ENCODE measurements at regions not wholly inside any gene's neighbourhood (a gene's known extent, or its start where the extent isn't known, plus 50 kb on each side); places are given as distances from the start of the nearest gene placed in this dataset.

DNA sequence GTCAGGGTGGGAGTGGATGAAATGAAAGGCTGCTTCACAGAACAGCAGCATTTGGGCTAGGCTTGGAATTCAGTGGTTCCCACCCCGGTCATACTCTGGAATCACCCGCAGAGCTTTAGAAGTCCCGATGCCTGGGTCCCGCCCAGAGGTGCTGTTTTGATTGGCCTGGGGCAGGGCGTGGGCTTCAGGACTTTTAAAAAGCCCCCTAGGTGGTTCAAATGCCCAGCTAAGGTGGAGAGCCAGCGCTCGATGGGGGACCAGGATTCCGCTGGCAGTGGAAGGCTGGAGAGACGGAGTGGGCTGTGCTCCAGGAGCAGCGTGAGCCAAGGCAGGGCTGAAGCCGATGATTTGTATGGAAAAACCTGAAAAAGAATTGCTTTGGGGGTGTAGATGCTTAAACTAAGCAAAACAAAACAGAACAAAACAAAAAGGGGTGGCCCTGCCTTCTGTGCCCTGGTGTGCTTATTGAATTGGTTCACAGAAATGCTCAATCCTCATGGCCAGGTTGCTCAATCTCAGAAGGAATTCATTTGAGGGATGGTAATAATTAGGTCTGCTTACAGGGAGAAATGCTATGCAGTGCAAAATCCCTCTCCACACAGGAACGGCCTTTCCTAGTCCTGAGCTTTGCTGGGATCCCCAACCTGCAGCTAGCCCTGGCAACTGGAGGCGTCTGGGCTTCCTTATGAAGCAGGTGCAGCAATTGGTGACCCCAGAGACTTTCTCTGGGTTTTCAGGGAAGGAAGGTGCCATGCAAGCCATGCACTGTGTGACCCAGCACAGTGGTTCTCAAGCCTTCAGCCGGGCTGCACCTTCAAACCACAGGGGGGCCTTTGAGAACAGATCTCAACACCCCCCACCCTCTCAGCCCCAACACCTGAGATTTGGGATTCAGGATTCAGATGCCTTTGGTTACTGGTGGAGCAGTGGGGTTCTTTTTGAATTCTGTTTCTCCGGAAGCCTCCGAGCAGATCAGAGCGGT, 174.0 kb upstream of the ZNF618 start:
- no peaks in the 10 kb centered on the region for H3K4me1 ChIP-seq (ENCODE audit: insufficient read depth, low read length)
- no peak overlapping the region for H2AFZ ChIP-seq (ENCODE audit: low read length)
- no peak overlapping the region for H3K4me2 ChIP-seq (ENCODE audit: insufficient read depth, low read length)
- no peaks in the 10 kb centered on the region for H3K9me3 ChIP-seq (ENCODE audit: low read depth, low read length)
- peaks cover 24% of the 10 kb centered on the region for H3K27me3 ChIP-seq (ENCODE audit: insufficient read depth, low read length)
- H3K27ac ChIP-seq (ENCODE audit: low read depth, low read length) = no peak overlapping the region
- H3K79me2 ChIP-seq (ENCODE audit: insufficient read depth, low read length) = no peaks in the 10 kb centered on the region
- no peaks in the 10 kb centered on the region for H3K36me3 ChIP-seq (ENCODE audit: insufficient read depth, low read length)
- no peak for DNase-seq (ENCODE audit: insufficient read length, low spot score, missing footprints)
- H3K4me3 ChIP-seq (ENCODE audit: insufficient read depth, low read length) = no peak overlapping the region
- no peaks in the 10 kb centered on the region for H4K20me1 ChIP-seq (ENCODE audit: insufficient read depth, low read length)
- TF ChIP-seq, protein P1, sequence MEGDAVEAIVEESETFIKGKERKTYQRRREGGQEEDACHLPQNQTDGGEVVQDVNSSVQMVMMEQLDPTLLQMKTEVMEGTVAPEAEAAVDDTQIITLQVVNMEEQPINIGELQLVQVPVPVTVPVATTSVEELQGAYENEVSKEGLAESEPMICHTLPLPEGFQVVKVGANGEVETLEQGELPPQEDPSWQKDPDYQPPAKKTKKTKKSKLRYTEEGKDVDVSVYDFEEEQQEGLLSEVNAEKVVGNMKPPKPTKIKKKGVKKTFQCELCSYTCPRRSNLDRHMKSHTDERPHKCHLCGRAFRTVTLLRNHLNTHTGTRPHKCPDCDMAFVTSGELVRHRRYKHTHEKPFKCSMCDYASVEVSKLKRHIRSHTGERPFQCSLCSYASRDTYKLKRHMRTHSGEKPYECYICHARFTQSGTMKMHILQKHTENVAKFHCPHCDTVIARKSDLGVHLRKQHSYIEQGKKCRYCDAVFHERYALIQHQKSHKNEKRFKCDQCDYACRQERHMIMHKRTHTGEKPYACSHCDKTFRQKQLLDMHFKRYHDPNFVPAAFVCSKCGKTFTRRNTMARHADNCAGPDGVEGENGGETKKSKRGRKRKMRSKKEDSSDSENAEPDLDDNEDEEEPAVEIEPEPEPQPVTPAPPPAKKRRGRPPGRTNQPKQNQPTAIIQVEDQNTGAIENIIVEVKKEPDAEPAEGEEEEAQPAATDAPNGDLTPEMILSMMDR (IDR thresholded peaks at IDR 0.05; ENCODE audit: extremely low read depth, low read depth, low read length) = no peak

DNA sequence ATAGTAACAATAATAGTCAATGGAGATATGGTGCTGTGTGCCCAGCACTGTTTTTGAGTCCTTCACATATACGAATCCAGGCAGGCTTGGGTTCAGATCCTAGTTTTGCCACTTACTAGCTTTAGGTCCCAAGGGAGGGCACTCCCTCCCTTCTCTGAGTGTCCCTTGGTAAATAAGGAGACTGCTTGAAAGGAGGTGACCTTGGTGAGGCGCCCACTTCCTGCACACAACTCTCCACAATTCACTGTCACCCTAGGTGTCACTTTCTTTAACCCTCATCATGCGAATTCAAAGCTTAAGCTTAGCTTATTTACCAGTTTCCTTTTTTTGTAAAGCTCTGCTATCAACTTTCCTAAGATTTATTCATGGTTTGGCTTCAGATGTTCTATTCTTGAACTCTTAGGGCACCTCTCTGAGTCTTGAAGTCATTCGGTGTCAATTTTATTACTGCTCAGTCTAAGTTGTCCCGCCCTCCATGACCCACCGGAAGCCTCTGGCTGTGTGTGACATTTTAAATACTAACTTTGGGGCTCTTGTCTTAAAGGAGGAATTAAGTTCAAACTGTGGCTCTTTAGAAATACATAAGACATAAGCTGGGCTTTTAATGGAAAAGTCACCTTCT, 170.7 kb upstream of the ZNF618 start:
- no peak for DNase-seq (ENCODE audit: insufficient read length, low spot score, missing footprints)
- H3K27me3 ChIP-seq (ENCODE audit: insufficient read depth, low read length) = peaks cover 30% of the 10 kb centered on the region
- H3K36me3 ChIP-seq (ENCODE audit: insufficient read depth, low read length) = no peaks in the 10 kb centered on the region
- no peak overlapping the region for H3K4me3 ChIP-seq (ENCODE audit: insufficient read depth, low read length)
- no peak overlapping the region for H3K4me2 ChIP-seq (ENCODE audit: insufficient read depth, low read length)
- H3K27ac ChIP-seq (ENCODE audit: low read depth, low read length) = no peak overlapping the region
- H3K4me1 ChIP-seq (ENCODE audit: insufficient read depth, low read length) = no peaks in the 10 kb centered on the region
- no peaks in the 10 kb centered on the region for H4K20me1 ChIP-seq (ENCODE audit: insufficient read depth, low read length)
- no peaks in the 10 kb centered on the region for H3K79me2 ChIP-seq (ENCODE audit: insufficient read depth, low read length)
- TF ChIP-seq, protein P1 (IDR thresholded peaks at IDR 0.05; ENCODE audit: extremely low read depth, low read depth, low read length) = no peak
- no peaks in the 10 kb centered on the region for H3K9me3 ChIP-seq (ENCODE audit: low read depth, low read length)
- no peak overlapping the region for H2AFZ ChIP-seq (ENCODE audit: low read length)

DNA sequence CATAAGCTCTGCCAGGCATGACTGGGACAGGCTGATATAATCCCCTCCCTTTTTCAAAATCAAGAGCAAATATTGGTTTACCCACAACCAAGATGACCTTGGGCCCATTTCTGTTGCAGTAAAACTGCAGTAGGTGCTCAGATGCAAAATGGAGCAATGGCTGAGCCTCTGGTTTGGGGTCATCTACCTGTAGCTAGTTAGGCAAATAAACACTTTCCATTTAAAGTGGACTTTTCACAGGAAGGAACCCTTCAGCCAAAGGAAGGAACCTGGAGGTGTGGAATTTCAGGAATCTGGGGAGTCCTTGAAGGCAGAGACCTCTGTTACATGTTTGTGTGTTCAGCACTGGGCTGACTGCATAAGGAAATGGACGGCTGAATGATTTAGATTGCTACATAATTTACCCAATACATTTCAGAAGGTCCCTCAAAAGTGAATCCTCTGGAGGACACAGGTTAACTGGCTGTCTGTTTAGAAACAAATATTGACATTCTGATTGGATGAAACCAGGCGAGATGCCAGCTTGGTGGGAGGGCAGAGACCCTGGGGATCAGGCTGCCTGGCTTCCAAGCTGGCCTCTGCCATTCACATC, 170.1 kb upstream of the ZNF618 start:
- no peaks in the 10 kb centered on the region for H3K9me3 ChIP-seq (ENCODE audit: low read depth, low read length)
- peaks cover 35% of the 10 kb centered on the region for H3K27me3 ChIP-seq (ENCODE audit: insufficient read depth, low read length)
- no peaks in the 10 kb centered on the region for H3K36me3 ChIP-seq (ENCODE audit: insufficient read depth, low read length)
- H3K4me3 ChIP-seq (ENCODE audit: insufficient read depth, low read length) = no peak overlapping the region
- DNase-seq (ENCODE audit: insufficient read length, low spot score, missing footprints) = no peak
- TF ChIP-seq, protein P1 (IDR thresholded peaks at IDR 0.05; ENCODE audit: extremely low read depth, low read depth, low read length) = no peak
- no peaks in the 10 kb centered on the region for H3K4me1 ChIP-seq (ENCODE audit: insufficient read depth, low read length)
- H3K27ac ChIP-seq (ENCODE audit: low read depth, low read length) = no peak overlapping the region
- H2AFZ ChIP-seq (ENCODE audit: low read length) = no peak overlapping the region
- no peaks in the 10 kb centered on the region for H3K79me2 ChIP-seq (ENCODE audit: insufficient read depth, low read length)
- no peaks in the 10 kb centered on the region for H4K20me1 ChIP-seq (ENCODE audit: insufficient read depth, low read length)
- H3K4me2 ChIP-seq (ENCODE audit: insufficient read depth, low read length) = no peak overlapping the region

Data from osteoblast (primary cell).